ENCODE measurements at regions not wholly inside any gene's neighbourhood (a gene's known extent, or its start where the extent isn't known, plus 50 kb on each side); places are given as distances from the start of the nearest gene placed in this dataset.

DNA sequence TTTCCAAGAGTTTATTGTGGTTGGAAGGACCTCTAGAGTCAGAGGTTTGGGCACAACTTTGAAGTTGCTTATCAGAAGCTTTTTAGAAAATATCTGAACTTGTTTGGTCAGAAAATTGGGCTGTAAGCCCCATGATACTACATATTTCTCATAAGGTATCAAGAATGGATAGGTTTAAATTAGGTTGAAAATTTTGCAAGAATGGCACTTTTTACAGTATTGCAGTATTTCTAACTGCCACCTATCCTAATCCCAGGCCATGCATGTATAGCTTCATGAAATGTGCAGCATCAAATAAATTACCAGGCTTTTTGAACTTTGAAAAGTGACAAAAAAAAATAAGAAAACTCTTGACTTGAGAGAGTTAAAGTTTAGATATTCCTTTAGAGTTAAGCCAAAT, 367.2 kb downstream of the FIGN start:
- no peak overlapping the region for H3K4me3 ChIP-seq
- ATAC-seq (no peak), DNase-seq (no peak)
- intact Hi-C loops (cut with DNase I, micrococcal nuclease): no loop called here
- H3K36me3 ChIP-seq (ENCODE audit: low read depth): no peaks in the 10 kb centered on the region
- no peaks in the 10 kb centered on the region for H3K4me1 ChIP-seq (ENCODE audit: low read depth)
- TF ChIP-seq CTCF (IDR thresholded peaks at IDR 0.05): no peak
- no peaks in the 10 kb centered on the region for H3K9me3 ChIP-seq

DNA sequence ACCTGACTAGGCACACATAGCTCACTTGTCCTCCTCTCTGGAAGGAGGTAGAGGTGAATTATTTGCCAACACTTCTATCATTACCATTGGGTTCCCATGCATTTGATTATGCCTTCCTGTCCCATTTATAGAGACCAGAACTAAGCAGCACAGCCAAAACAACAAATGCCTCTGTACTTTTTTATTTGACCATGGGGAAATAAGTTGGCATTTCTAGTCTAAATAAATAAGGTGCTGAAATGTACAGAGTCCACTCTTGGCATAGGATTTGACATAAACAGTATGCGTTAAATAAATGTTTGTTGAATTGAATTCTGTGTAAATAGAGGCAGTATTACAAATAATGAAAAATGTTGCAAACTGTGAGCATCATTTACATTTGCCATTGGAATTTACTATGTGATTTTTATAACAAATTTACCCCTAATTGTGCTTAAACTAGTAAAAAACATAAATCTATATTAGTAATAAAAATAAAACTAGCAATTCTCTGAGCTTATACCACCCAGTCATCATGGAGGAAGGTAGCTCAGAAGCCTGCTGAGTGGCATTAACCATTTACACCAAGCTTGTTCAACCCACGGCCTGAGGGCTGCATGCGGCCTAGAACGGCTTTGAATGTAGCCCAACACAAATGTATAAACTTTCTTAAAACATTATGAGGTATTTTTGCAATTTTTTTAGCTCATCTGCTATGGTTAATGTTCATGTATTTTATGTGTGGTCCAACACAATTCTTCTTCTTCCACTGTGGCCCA, 367.8 kb downstream of the FIGN start:
- TF ChIP-seq CTCF (IDR thresholded peaks at IDR 0.05): no peak
- Histone ChIP-seq H3K36me3 (ENCODE audit: low read depth) (no peaks in the 10 kb centered on the region), H3K4me3 (no peak overlapping the region), H3K4me1 (ENCODE audit: low read depth) (no peaks in the 10 kb centered on the region), H3K9me3 (no peaks in the 10 kb centered on the region)
- intact Hi-C loops (cut with DNase I, micrococcal nuclease): no loop called here
- no peak for DNase-seq
- ATAC-seq: no peak

GRCh38 chr2:163364736-163365135, 371.1 kb downstream of the FIGN start:
- Histone ChIP-seq H3K36me3 (ENCODE audit: low read depth) (no peaks in the 10 kb centered on the region), H3K4me1 (ENCODE audit: low read depth) (no peaks in the 10 kb centered on the region), H3K9me3 (no peaks in the 10 kb centered on the region), H3K4me3 (no peak overlapping the region)
- ATAC-seq (no peak), DNase-seq (no peak)
- no peak for TF ChIP-seq CTCF (IDR thresholded peaks at IDR 0.05)
- intact Hi-C loops (cut with DNase I, micrococcal nuclease): no loop called here

- Histone ChIP-seq H3K4me1 (ENCODE audit: low read depth) (no peaks in the 10 kb centered on the region), H3K9me3 (no peaks in the 10 kb centered on the region), H3K36me3 (ENCODE audit: low read depth) (no peaks in the 10 kb centered on the region), H3K4me3 (no peak overlapping the region)
- intact Hi-C loops (cut with DNase I, micrococcal nuclease): no loop called here
- ATAC-seq: no peak
- no peak for TF ChIP-seq CTCF (IDR thresholded peaks at IDR 0.05)
- no peak for DNase-seq
Observed at GRCh38 chr2:163353551-163353950, 382.3 kb downstream of the FIGN start.

- TF ChIP-seq CTCF (IDR thresholded peaks at IDR 0.05): no peak
- ATAC-seq (no peak), DNase-seq (no peak)
- Histone ChIP-seq H3K4me1 (ENCODE audit: low read depth) (no peaks in the 10 kb centered on the region), H3K9me3 (no peaks in the 10 kb centered on the region), H3K36me3 (ENCODE audit: low read depth) (no peaks in the 10 kb centered on the region), H3K4me3 (no peak overlapping the region)
- intact Hi-C loops (cut with DNase I, micrococcal nuclease): no loop called here
Observed at GRCh38 chr2:163351966-163352365, 383.8 kb downstream of the FIGN start.

DNA sequence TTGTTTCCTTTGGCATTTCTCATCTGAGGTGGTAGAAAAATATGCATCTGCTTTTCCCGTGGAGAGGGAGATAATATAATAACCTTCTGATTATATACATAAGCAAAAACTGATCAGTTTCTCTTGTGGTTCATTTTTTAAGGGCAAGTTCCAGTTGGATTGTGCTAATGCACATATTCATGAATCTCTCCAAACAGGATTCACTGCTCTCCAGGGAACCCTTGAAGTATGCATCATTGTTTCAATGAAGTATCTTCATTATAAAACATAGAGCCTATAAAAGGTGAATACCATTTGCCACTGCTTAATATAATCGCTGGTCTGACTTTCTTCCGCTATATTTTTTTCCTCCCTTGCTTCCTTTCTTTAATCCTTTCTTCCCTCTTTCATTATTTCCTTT, 384.7 kb downstream of the FIGN start:
- ATAC-seq: no peak
- Histone ChIP-seq H3K36me3 (ENCODE audit: low read depth) (no peaks in the 10 kb centered on the region), H3K9me3 (no peaks in the 10 kb centered on the region), H3K4me3 (no peak overlapping the region), H3K4me1 (ENCODE audit: low read depth) (no peaks in the 10 kb centered on the region)
- DNase-seq: no peak
- no peak for TF ChIP-seq CTCF (IDR thresholded peaks at IDR 0.05)
- intact Hi-C loops (cut with DNase I, micrococcal nuclease): no loop called here

Data from mucosa of descending colon (tissue), 3 donors.